A549 (cell line): ENCODE measurements at regions not wholly inside any gene's neighbourhood (a gene's known extent, or its start where the extent isn't known, plus 50 kb on each side); places are given as distances from the start of the nearest gene placed in this dataset.

Source experiments
- CHD4 ChIP-seq: fragments of 200-600 bp; sonication (generic); IDR thresholded peaks from 2 replicates; pipeline ENCODE4 v1.6.1; 2016; ENCODE audit warnings: antibody characterized with exemption, mild to moderate bottlenecking, borderline replicate concordance
- CTCF ChIP-seq: fragments of >200 bp; sonication (Bioruptor Twin); formaldehyde crosslinking; IDR thresholded peaks from 3 replicates; pipeline ENCODE4 v1.5.1; 2016
- ESRRA ChIP-seq: fragments of 150-350 bp; IDR thresholded peaks from 2 replicates; pipeline ENCODE4 v1.6.1; 2014; ENCODE audit warnings: mild to moderate bottlenecking, low read length, borderline replicate concordance
- NPAS2 ChIP-seq: fragments of 250-450 bp; sonication (Bioruptor Pico); IDR thresholded peaks from 2 replicates; pipeline ENCODE4 v1.8.0; 2022; ENCODE audit warnings: mild to moderate bottlenecking, moderate library complexity, borderline replicate concordance

GRCh38 chr7:110050785-110051184, 1040.1 kb upstream of the LRRN3 start:
- TF ChIP-seq NPAS2 (CRISPR knock-in tag): no peak
- TF ChIP-seq CHD4: no peak
- TF ChIP-seq CTCF: no peak
- no peak for TF ChIP-seq ESRRA
